HEK293 (cell line): ENCODE measurements at regions not wholly inside any gene's neighbourhood (a gene's known extent, or its start where the extent isn't known, plus 50 kb on each side); places are given as distances from the start of the nearest gene placed in this dataset.

ENCODE experiments used
- CTCF ChIA-PET: fragments of 350-600 bp; formaldehyde crosslinking; extraction: SDS; loops from one replicate; lab custom pipeline; 2021; ENCODE audit warnings: antibody characterized with exemption; lab: Yijun Ruan, JAX
- POLR2A ChIA-PET: fragments of 300-600 bp; formaldehyde crosslinking; extraction: SDS; loops from one replicate; lab custom pipeline; 2020; ENCODE audit warnings: antibody characterized with exemption, inconsistent platforms; lab: Yijun Ruan, JAX
- H3K27ac ChIP-seq: fragments of 200-500 bp; sonication (Bioruptor generic); 2 replicates; pipeline ENCODE4 v1.5.1; 2014; ENCODE audit warnings: low read depth, low read length, control low read depth, inconsistent platforms; ENCODE audit errors: extremely low read depth
- H3K36me3 ChIP-seq, 2 experiments: fragments of 200-500 bp in 1 of 2; sonication (Bioruptor generic) in 1 of 2; 1 replicate in 1 of 2; 2 replicates in 1 of 2; pipeline ENCODE4 v1.5.1; 2014 to 2017; ENCODE audit warnings: inconsistent platforms in 2 of 2, low read length in 2 of 2; ENCODE audit not compliant: control insufficient read depth in 2 of 2, insufficient read depth in 1 of 2
- H3K4me1 ChIP-seq: fragments of 200-500 bp; sonication (Bioruptor generic); 2 replicates; pipeline ENCODE4 v1.5.1; 2014; ENCODE audit warnings: mild to moderate bottlenecking, low read length, inconsistent platforms; ENCODE audit not compliant: control insufficient read depth, insufficient read depth
- H3K4me3 ChIP-seq: 2 replicates; pipeline ENCODE4 v1.5.1; 2011; ENCODE audit warnings: low read depth, mild to moderate bottlenecking, control low read depth, low read length, moderate library complexity
- H3K9me3 ChIP-seq: fragments of 200-500 bp; sonication (Bioruptor generic); 2 replicates; pipeline ENCODE4 v1.5.1; 2014; ENCODE audit warnings: low read depth, low read length, inconsistent platforms; ENCODE audit not compliant: control insufficient read depth, insufficient read depth
- MEIS1 ChIP-seq: sonication (generic); formaldehyde crosslinking; IDR thresholded peaks from 2 replicates; pipeline ENCODE4 v1.8.1; 2022; ENCODE audit warnings: missing genetic modification reagents, mild to moderate bottlenecking, borderline replicate concordance
- SALL2 ChIP-seq: fragments of 450-650 bp; formaldehyde crosslinking; IDR thresholded peaks from 2 replicates; pipeline ENCODE4 v1.5.0; 2017; ENCODE audit warnings: missing biosample characterization, mild to moderate bottlenecking, missing genetic modification characterization, borderline replicate concordance
- TRIM28 ChIP-seq: IDR thresholded peaks from 2 replicates; pipeline ENCODE4 v1.6.1; 2011; ENCODE audit warnings: low read length, control low read depth, borderline replicate concordance
- YY2 ChIP-seq: fragments of 450-650 bp; formaldehyde crosslinking; IDR thresholded peaks from 2 replicates; pipeline ENCODE4 v1.5.1; 2016; ENCODE audit warnings: missing biosample characterization, missing genetic modification characterization
- ZFP69B ChIP-seq: fragments of 450-650 bp; formaldehyde crosslinking; IDR thresholded peaks from 2 replicates; pipeline ENCODE4 v1.5.1; 2016; ENCODE audit warnings: missing biosample characterization, missing genetic modification characterization
- ZNF121 ChIP-seq: fragments of 450-650 bp; formaldehyde crosslinking; IDR thresholded peaks from 2 replicates; pipeline ENCODE4 v1.5.1; 2016; ENCODE audit warnings: missing biosample characterization, missing genetic modification characterization
- ZNF132 ChIP-seq: fragments of 450-650 bp; formaldehyde crosslinking; IDR thresholded peaks from 2 replicates; pipeline ENCODE4 v1.5.1; 2017; ENCODE audit warnings: missing biosample characterization, missing genetic modification characterization, borderline replicate concordance
- ZNF157 ChIP-seq: fragments of 450-650 bp; formaldehyde crosslinking; IDR thresholded peaks from 2 replicates; pipeline ENCODE4 v1.5.1; 2016; ENCODE audit warnings: missing biosample characterization, missing genetic modification characterization
- ZNF169 ChIP-seq: fragments of 450-650 bp; formaldehyde crosslinking; IDR thresholded peaks from 2 replicates; pipeline ENCODE4 v1.5.1; 2016; ENCODE audit warnings: missing biosample characterization, missing genetic modification characterization
- ZNF174 ChIP-seq: fragments of 450-650 bp; formaldehyde crosslinking; IDR thresholded peaks from 2 replicates; pipeline ENCODE4 v1.5.0; 2017; ENCODE audit warnings: missing biosample characterization, mild to moderate bottlenecking, missing genetic modification characterization
- ZNF18 ChIP-seq: fragments of 450-650 bp; formaldehyde crosslinking; IDR thresholded peaks from 2 replicates; pipeline ENCODE4 v1.5.1; 2016; ENCODE audit warnings: missing biosample characterization, missing genetic modification characterization
- ZNF223 ChIP-seq: fragments of 450-650 bp; formaldehyde crosslinking; IDR thresholded peaks from 2 replicates; pipeline ENCODE4 v1.5.1; 2016; ENCODE audit warnings: missing biosample characterization, missing genetic modification characterization
- ZNF248 ChIP-seq: fragments of 450-650 bp; formaldehyde crosslinking; IDR thresholded peaks from 2 replicates; pipeline ENCODE4 v1.5.1; 2017; ENCODE audit warnings: missing biosample characterization, missing genetic modification characterization
- ZNF350 ChIP-seq: fragments of 450-650 bp; formaldehyde crosslinking; IDR thresholded peaks from 2 replicates; pipeline ENCODE4 v1.5.0; 2017; ENCODE audit warnings: missing biosample characterization, mild to moderate bottlenecking, missing genetic modification characterization
- ZNF416 ChIP-seq: fragments of 450-650 bp; formaldehyde crosslinking; IDR thresholded peaks from 2 replicates; pipeline ENCODE4 v1.5.1; 2016; ENCODE audit warnings: missing biosample characterization, missing genetic modification characterization
- ZNF521 ChIP-seq: fragments of 450-650 bp; formaldehyde crosslinking; IDR thresholded peaks from 2 replicates; pipeline ENCODE4 v1.5.1; 2017; ENCODE audit warnings: missing biosample characterization, mild to moderate bottlenecking, missing genetic modification characterization
- ZNF555 ChIP-seq: fragments of 450-650 bp; formaldehyde crosslinking; conservative IDR thresholded peaks from 2 replicates; pipeline ENCODE4 v1.5.1; 2017; ENCODE audit warnings: missing biosample characterization, mild to moderate bottlenecking, missing genetic modification characterization, inconsistent platforms
- ZNF626 ChIP-seq: fragments of 450-650 bp; sonication (Bioruptor Pico); formaldehyde crosslinking; IDR thresholded peaks from 2 replicates; pipeline ENCODE4 v1.5.1; 2018; ENCODE audit warnings: missing biosample characterization, missing genetic modification characterization, inconsistent platforms
- ZNF629 ChIP-seq: fragments of 450-650 bp; formaldehyde crosslinking; IDR thresholded peaks from 2 replicates; pipeline ENCODE4 v1.5.1; 2017; ENCODE audit warnings: missing biosample characterization, missing genetic modification characterization
- ZNF830 ChIP-seq: fragments of 450-650 bp; IDR thresholded peaks from 2 replicates; pipeline ENCODE4 v1.5.0; 2018; ENCODE audit warnings: missing biosample characterization, missing genetic modification characterization, low read depth, mild to moderate bottlenecking, moderate library complexity
- ZNF837 ChIP-seq: fragments of 450-650 bp; formaldehyde crosslinking; IDR thresholded peaks from 2 replicates; pipeline ENCODE4 v1.5.1; 2016; ENCODE audit warnings: missing biosample characterization, missing genetic modification characterization
- ZNF843 ChIP-seq: fragments of 450-650 bp; formaldehyde crosslinking; IDR thresholded peaks from 2 replicates; pipeline ENCODE4 v1.5.1; 2016; ENCODE audit warnings: missing biosample characterization, missing genetic modification characterization
- ZSCAN30 ChIP-seq: fragments of 450-650 bp; IDR thresholded peaks from 2 replicates; pipeline ENCODE4 v1.5.1; 2018; ENCODE audit warnings: missing biosample characterization, mild to moderate bottlenecking, missing genetic modification characterization, moderate library complexity
- TF ChIP-seq, protein P1 (sequence below): fragments of 450-650 bp; formaldehyde crosslinking; IDR thresholded peaks from 2 replicates; pipeline ENCODE4 v1.5.1; 2016; ENCODE audit warnings: missing biosample characterization, missing genetic modification characterization
- TF ChIP-seq, protein P2 (sequence below): fragments of 450-650 bp; formaldehyde crosslinking; IDR thresholded peaks from 2 replicates; pipeline ENCODE4 v1.5.1; 2016; ENCODE audit warnings: missing biosample characterization, missing genetic modification characterization, borderline replicate concordance
- TF ChIP-seq, protein P3 (sequence below): sonication (generic); formaldehyde crosslinking; IDR thresholded peaks from 2 replicates; pipeline ENCODE4 v1.8.1; 2022; ENCODE audit warnings: mild to moderate bottlenecking, moderate library complexity, missing genetic modification reagents

GRCh38 chr1:213409208-213409631, 358.2 kb downstream of the RPS6KC1 start:
- Histone ChIP-seq H3K4me1 (no peaks in the 10 kb centered on the region), H3K4me3 (no peak overlapping the region)
- POLR2A ChIA-PET: no interaction called here
- TF ChIP-seq ZNF174 (tag by site-specific recombination): no peak
- TF ChIP-seq MEIS1 (CRISPR knock-in tag): no peak
- TF ChIP-seq ZNF18 (tag by site-specific recombination): no peak
- no peak for TF ChIP-seq ZNF350 (tag by site-specific recombination)
- TF ChIP-seq ZNF629: no peak
- no peak for TF ChIP-seq ZNF132 (tag by site-specific recombination)
- TF ChIP-seq, all 188 proteins: peak for 0
- CTCF ChIA-PET: interaction anchor here (0.7 kb wide), 1 partner anchor 688 kb away, joined by 3 read pairs; no protein-coding TSS in a partner anchor
- Histone ChIP-seq H3K9me3 (no peaks in the 10 kb centered on the region), H3K27ac (no peak overlapping the region), H3K36me3 (no peaks in the 10 kb centered on the region)

DNA sequence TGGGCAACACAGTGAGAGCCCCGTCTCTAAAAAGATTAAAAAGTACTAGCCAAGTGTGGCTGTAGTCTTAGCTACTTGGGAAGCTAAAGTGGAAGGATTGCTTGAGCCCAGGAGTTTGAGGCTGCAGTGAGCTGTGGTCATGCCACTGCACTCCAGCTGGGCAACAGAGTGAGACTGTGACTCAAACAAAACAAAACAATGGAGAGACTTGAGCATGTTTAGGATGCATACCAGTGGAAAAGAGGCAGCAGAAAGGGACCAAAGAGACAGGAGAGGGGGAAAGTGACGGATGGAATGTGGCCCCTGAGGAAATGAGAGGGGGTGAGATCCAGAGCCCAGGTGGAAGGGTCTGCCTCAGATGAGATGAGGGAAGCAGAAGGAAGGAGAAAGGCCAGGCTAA, 358.9 kb downstream of the RPS6KC1 start:
- POLR2A ChIA-PET: no interaction called here
- CTCF ChIA-PET: no interaction called here
- TF ChIP-seq ZNF157 (tag by site-specific recombination): no peak
- no peak for TF ChIP-seq ZNF837
- TF ChIP-seq ZNF555: no peak
- TF ChIP-seq, protein P1, sequence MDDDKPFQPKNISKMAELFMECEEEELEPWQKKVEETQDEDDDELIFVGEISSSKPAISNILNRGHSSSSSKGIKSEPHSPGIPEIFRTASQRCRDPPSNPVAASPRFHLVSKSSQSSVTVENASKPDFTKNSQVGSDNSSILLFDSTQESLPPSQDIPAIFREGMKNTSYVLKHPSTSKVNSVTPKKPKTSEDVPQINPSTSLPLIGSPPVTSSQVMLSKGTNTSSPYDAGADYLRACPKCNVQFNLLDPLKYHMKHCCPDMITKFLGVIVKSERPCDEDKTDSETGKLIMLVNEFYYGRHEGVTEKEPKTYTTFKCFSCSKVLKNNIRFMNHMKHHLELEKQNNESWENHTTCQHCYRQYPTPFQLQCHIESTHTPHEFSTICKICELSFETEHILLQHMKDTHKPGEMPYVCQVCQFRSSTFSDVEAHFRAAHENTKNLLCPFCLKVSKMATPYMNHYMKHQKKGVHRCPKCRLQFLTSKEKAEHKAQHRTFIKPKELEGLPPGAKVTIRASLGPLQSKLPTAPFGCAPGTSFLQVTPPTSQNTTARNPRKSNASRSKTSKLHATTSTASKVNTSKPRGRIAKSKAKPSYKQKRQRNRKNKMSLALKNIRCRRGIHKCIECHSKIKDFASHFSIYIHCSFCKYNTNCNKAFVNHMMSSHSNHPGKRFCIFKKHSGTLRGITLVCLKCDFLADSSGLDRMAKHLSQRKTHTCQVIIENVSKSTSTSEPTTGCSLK (tag by site-specific recombination): no peak
- no peak for TF ChIP-seq ZNF830 (tag by site-specific recombination)
- TF ChIP-seq, protein P2, sequence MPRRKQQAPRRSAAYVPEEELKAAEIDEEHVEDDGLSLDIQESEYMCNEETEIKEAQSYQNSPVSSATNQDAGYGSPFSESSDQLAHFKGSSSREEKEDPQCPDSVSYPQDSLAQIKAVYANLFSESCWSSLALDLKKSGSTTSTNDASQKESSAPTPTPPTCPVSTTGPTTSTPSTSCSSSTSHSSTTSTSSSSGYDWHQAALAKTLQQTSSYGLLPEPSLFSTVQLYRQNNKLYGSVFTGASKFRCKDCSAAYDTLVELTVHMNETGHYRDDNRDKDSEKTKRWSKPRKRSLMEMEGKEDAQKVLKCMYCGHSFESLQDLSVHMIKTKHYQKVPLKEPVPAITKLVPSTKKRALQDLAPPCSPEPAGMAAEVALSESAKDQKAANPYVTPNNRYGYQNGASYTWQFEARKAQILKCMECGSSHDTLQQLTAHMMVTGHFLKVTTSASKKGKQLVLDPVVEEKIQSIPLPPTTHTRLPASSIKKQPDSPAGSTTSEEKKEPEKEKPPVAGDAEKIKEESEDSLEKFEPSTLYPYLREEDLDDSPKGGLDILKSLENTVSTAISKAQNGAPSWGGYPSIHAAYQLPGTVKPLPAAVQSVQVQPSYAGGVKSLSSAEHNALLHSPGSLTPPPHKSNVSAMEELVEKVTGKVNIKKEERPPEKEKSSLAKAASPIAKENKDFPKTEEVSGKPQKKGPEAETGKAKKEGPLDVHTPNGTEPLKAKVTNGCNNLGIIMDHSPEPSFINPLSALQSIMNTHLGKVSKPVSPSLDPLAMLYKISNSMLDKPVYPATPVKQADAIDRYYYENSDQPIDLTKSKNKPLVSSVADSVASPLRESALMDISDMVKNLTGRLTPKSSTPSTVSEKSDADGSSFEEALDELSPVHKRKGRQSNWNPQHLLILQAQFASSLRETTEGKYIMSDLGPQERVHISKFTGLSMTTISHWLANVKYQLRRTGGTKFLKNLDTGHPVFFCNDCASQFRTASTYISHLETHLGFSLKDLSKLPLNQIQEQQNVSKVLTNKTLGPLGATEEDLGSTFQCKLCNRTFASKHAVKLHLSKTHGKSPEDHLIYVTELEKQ (tag by site-specific recombination): no peak
- no peak for TF ChIP-seq ZSCAN30
- no peaks in the 10 kb centered on the region for H3K9me3 ChIP-seq
- no peaks in the 10 kb centered on the region for H3K4me1 ChIP-seq
- no peak overlapping the region for H3K4me3 ChIP-seq
- H3K27ac ChIP-seq: no peak overlapping the region
- H3K36me3 ChIP-seq: no peaks in the 10 kb centered on the region

GRCh38 chr1:213414346-213414745, 363.3 kb downstream of the RPS6KC1 start:
- POLR2A ChIA-PET: no interaction called here
- Histone ChIP-seq H3K27ac (no peak overlapping the region), H3K4me1 (no peaks in the 10 kb centered on the region), H3K9me3 (no peaks in the 10 kb centered on the region), H3K36me3 (no peaks in the 10 kb centered on the region), H3K4me3 (no peak overlapping the region)
- CTCF ChIA-PET: no interaction called here
- TF ChIP-seq ZNF416 (tag by site-specific recombination): no peak
- no peak for TF ChIP-seq ZNF121 (tag by site-specific recombination)
- TF ChIP-seq ZFP69B (tag by site-specific recombination): no peak
- TF ChIP-seq ZNF626 (tag by site-specific recombination): no peak
- TF ChIP-seq SALL2 (tag by site-specific recombination): no peak
- no peak for TF ChIP-seq YY2 (tag by site-specific recombination)
- TF ChIP-seq TRIM28: no peak
- TF ChIP-seq ZNF350 (tag by site-specific recombination): no peak
- TF ChIP-seq ZNF843 (tag by site-specific recombination): no peak
- TF ChIP-seq, protein P3, sequence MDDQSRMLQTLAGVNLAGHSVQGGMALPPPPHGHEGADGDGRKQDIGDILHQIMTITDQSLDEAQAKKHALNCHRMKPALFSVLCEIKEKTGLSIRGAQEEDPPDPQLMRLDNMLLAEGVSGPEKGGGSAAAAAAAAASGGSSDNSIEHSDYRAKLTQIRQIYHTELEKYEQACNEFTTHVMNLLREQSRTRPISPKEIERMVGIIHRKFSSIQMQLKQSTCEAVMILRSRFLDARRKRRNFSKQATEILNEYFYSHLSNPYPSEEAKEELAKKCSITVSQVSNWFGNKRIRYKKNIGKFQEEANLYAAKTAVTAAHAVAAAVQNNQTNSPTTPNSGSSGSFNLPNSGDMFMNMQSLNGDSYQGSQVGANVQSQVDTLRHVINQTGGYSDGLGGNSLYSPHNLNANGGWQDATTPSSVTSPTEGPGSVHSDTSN: no peak
- no peak for TF ChIP-seq ZNF248 (tag by site-specific recombination)
- no peak for TF ChIP-seq ZNF169
- TF ChIP-seq ZNF223 (tag by site-specific recombination): no peak
- no peak for TF ChIP-seq ZNF521 (tag by site-specific recombination)
